ENCODE measurements at regions not wholly inside any gene's neighbourhood (a gene's known extent, or its start where the extent isn't known, plus 50 kb on each side); places are given as distances from the start of the nearest gene placed in this dataset.
"Not testable (repeated sequence)": the region's sequence is repeated elsewhere in the genome, so short reads cannot be mapped to it uniquely, and the experiment has no call there.

DNA sequence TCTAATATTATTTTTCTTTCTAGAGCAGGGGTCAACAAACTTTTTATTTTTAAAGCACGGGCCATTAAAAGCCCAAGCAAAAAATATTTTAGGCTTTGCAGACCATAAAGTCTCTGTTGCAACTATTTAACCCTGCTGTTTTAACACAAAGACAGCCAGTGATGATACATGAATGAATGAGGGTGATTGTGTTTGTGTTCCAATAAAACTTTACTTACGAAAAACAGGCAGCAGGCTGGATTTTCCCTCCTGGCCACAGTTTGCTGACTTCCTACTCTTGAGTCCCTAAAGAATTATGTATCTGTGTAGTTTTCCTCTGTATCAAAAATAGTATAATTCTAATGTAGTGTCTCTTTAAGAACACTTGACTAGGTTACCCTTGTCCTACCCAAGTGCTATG is 402.0 kb downstream of the ADCYAP1 start:
- no peak for DNase-seq

DNA sequence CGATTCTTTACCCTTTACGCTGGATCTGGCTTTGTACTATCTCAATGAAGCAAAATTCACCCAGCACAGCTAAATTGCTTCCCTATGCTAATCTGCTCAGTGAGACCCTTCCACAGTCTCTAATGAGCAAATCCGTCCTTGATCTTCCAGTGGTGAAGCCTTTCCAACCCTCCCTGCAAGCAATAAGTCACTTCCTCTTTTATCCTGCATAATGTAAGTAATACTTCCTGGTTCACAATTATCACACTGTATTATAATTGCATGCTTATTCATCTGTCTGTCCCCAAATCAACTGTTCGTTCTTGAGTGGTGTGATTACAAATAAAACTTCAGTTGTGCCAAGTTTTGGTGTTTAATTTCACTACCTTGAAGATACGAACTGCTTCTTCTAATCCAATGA is 404.0 kb downstream of the ADCYAP1 start:
- no peak for DNase-seq

DNA sequence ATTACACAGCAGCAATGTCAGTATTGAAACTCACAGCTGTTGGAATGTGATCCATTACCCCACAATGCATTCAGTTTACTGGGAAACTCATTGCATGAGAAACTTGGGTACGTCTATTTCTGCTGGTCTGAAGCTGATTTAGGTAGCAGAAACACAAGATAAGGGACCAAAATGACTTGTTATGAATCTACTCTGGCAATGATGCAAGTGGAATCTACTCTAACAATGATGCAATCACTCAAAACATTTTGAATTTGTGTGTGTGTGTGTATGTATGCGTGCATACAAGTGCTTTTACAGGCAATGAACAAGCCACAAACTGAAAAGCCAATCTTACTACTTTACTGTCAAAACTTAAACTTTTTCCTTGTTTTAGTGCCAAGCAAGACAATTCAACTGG is 406.7 kb downstream of the ADCYAP1 start:
- no peak for DNase-seq

DNA sequence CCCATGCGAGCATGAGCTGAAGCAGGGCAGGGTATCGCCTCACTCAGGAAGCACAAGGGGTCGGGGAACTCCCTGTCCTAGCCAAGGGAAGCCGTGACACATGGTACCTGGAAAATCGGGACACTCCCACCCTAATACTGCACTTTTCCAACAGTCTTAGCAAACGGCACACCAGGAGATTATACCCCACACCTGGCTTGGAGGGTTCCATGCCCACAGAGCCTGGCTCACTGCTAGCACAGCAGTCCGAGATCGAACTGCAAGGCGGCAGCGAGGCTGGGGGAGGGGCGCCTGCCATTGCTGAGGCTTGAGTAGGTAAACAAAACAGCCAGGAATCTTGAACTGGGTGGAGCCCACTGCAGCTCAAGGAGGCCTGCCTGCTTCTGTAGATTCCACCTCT is 430.7 kb downstream of the ADCYAP1 start:
- DNase-seq, result not testable (repeated sequence)

DNA sequence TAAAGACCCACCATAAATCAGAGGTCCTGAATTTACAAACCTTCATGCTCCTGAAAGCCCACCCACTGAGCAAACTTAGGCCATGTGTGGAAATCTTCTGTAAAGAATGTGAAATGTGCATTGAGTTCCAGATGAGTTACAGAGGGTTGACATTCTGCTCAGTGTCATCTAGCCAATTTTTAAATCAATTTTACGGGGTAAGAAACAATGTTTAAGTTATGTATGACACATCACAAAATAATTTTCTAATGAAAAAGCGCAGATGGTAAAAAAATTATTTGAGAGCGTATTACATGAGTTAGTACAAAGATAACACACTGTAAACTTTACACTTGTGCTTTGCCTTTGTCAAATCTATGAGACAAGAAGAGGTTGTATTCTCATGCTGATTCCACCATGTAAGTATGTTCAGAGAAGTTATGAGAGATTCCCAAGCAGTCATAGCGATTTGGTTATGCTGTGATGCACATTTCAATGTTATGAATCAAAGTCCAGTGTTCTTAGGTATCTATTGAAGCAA is 446.3 kb downstream of the ADCYAP1 start:
- DNase-seq, result no peak

DNA sequence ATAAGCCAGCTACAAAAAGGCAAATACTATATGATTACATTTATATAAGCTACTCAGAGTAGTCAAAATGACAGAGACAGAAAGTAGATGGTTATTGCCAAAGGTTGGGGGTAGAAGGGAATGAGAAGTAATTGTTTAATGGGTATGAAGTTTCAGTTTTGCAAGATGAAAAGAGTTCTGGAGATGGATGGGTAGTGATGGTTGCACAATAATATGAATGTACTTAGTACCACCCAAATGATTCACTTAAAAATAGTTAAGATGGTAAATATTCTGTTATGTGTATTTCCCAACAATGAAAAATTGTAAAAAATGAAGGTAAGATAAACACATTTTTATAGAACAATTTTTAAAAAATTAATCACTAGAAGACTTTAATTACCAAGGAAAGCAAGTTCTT is 448.4 kb downstream of the ADCYAP1 start:
- DNase-seq, result no peak

DNA sequence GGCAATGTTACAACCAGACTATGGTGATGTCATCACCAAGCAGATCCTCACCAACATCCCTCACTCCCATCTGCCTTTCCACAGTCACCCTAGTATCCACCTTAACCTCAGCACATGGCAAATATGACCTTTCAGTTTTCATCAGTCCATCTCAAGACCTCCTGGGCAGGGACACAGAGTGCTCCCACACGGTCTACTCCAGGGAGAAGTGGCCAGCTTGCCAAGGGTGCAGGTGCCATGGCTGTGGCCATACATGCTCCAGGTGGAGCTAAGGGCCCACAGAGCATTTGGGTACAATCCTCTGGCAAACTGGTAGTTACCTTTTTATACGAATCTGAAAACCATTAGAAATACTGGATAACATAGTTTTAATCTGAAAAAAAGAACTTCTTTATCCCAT is 453.1 kb downstream of the ADCYAP1 start:
- DNase-seq, result no peak

DNA sequence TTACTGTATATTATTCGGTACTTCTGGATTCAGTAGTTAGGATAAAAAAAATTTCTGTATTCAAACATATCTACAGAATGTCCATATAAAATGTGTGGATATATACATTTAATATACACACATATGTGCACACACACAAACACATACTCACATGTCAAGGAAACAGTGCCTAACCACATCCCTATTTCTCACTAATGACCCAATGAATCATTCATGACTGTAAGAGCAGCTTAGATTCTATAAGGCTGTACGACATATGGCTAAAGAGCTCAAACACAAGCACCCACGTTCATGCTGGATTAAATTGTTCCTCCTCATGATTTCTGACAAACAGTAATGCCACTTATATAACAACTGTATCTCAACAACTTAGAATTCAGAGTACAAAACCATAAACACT is 457.3 kb downstream of the ADCYAP1 start:
- no peak for DNase-seq

DNA sequence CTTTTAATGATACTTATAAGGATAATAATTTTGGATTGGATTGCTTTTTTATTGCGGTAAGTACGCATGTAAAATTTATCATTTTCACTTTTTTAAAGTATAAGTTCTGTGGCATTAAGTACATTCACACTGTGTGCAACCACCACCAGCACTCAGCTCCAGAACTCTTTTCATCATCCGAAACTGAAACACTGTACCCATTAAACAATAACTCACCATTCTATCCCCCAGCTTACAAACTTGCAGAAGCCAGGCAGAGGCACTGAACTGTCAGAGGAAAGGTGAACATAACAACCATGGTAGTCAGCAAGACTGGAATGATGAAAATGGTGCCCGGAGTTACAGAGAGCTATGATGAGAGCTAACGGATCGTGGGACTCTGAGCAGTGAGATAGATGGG is 465.9 kb downstream of the ADCYAP1 start:
- no peak for DNase-seq

DNA sequence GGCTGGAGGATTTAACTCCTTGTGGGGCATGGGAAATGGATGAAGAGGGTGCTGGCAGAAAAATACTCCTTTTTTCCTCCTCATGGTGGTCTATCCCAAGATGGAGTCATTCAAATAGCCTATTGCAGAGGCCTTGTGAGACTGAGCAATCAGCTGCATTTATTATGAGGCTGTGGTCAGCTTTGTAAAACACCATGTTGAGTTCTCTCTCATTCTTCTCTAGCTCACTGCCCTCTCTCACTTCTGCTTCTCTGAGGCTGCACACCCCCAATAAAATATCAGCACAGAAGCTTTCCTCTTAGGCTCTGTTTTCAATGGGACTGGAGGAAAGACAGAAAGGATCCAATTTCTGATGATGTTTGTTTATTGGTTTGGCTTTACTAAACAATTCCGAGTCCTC is 467.1 kb downstream of the ADCYAP1 start:
- no peak for DNase-seq

DNA sequence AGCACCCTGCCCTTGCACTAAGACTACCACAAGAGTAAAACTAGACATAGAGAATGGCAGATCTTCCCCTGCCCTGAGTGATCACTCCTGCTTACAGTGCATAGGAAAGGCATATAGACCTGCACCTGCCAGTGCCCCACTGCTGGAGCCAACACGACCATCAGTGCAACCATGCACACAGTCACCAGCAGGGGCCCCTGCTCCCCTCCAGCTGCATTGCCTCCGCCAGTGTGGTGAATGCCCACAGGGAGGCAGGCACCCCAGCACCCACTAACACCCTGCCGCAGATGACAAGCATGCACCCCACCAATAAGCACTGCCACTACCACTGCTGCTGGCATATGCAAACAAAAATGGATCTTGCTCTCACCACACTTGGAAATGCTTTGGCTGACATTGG is 478.8 kb downstream of the ADCYAP1 start:
- DNase-seq, result no peak

DNA sequence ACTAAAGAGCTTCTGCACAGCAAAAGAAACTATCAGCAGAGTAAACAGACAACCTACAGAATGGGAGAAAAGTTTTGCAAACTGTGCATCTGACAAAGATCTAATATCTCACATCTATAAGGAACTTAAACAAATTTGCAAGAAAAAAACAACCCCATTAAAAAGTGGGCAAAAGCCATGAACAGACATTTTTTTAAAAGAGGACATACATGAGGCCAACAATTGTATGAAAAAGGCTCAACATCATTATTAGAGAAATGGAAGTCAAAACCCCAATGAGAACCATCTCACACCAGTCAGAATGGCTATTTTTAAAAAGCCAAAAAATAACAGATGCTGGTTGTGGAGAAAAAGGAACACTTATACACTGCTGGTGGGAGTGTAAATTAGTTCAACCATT is 483.8 kb downstream of the ADCYAP1 start:
- not testable (repeated sequence) for DNase-seq

DNA sequence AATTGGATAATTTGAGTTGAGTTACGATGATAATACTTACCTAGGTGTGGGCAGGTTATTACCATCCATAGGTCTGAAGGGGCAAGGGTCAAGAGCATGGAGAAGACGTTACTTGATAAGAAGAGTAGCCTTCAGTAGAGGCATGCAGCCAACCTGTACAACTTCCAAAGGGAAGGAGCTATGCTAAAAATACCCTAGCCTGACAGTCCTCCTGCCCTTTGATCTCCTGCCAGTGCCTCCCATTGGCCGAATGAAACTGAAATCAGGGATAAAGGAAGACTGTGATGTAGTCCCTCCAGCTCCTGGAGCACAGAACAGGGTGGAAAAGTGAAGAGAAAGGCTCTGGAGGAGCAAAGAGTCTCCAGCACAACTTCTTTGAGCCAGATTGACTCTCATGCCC is 487.4 kb downstream of the ADCYAP1 start:
- DNase-seq, result no peak

DNA sequence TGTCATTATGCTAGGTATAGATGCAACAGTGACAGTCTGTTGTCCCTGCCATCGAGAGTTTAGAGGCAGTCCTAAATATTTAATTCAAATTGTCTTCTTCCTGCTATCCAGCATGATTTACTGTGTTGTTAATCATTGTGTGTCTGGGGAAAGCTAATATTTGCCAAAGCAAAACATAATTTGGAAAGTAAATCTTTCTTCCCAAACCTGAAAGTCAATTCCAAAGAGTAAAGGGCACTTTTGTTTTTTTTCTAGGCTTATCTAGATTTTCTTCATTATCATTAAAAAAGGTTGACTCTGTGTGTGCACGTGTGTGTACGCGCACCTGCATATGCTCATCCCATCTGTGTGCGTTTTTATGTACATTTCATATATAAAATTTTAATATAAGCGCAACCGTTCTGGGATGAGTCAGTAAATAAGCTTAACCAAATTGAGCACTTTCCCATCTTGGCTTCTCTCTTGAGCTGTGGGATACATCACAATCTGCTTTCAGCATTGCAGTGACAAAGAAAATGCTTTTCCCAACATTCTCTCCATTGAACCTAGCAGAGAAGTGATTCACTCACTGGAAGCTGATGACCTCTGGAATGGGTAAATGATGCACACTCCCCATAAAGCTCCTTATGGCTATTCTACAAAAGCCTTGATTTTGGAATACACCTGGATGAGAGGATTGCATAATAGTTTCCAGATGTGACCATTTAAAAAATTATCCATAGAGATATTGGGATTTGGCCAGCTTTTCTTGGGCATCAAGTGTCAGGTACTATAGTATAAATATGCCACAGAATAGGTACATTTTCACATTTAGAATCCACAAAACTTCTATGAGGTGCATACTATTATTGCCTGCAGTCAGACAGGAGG is 488.4 kb downstream of the ADCYAP1 start:
- no peak for DNase-seq

DNA sequence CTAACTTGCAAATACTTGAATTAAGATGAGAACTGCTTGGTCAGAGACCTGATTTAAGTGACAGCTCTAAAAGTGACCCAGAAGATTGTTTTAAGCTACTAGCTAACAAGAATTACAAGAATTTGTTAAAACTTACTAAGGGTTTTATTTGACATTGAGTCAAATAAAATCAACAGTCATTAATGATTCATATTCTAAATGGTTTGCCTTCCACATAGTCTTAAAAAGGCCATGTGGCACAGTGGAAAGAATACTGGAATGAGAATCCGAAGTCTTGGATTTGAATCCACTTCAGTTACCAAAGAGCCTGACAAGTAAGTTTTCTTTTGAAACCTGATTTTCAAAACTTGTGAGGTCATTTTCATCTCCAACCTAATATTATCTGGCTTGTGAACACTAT is 489.3 kb downstream of the ADCYAP1 start:
- DNase-seq, result no peak

DNA sequence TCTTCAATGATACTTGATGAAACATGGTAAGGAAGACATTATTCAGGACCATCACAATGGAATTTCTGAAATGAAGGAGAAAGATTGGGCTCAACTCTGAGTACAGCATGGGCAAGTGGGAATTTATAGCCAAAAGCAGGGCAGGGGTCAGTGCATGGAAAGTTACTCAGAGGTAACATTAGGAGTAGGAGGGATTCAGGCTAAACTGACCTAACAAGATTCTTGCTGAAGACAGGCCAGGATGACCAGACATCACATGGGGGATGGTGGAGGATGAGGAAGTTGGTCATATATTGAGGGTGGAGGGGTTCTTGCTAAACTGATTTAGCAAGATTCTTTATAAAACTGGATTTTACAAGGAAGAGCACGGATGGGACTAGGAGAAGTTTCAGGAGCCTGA is 489.8 kb downstream of the ADCYAP1 start:
- DNase-seq, result no peak

DNA sequence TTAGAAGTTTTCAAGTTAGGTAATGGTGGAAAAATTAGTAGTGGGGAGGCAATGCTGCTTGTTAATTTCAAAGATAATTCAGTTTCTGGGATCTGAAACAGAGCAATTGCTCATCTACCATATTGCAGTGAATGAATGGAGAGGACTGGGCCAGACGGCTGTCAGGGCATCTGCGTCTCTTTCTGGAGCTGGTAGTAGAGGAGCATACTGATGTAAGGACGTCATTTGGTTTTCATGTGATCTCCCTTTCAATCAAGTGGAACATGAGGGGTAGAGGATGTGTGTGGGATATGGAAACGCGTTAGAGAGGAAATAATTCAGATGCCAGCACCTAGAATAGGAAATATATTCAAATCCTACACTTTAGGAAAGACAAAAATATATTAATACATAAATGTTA is 490.3 kb downstream of the ADCYAP1 start:
- no peak for DNase-seq

DNA sequence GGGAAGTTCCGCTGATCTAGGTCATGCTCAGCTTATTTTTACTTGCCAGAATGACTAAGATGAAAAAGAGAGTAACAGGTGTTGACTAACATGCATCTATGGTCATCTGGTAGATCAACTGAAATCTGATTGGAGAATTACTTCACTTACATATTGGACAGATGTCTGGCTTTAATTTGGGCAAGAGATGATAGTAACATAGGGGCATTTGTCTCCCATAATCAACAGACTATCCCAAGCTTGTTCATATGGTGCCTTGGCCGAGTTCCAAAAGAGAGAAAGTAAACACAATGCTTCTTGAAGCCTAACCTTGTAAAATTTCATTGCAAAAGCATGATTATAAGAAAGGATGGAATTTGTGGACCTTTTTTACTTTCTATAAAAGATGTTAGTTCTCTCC is 503.7 kb downstream of the ADCYAP1 start:
- no peak for DNase-seq

DNA sequence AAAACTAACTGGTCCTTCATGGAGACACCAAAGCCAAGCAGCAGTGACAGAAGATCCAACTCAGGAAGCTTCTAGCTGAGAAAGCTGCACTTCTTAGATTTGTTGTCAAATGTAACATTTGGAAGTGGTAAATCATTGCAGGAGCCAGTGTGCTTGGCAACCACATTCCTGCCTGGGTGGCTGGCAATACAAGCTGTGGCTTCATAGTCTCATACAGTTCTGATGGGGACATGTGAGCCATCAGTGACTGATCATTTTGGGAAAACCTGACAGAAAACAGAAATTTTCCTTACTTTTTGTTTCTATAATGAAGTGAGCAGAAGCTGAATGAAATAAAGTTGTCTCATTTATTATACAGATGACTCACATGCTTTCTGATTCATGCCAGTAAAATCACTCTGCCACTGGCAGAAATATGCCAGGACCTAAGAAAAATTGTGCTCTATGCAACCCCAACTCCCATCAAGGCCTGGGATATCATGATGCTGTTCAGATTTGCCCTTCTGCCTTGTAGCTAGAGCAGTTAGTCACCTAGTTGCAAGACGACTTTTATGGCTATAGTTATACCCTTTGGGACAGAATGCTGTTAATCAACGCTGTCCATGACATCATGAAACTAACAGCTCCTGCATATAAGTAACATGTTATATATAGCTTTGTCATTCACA is 508.1 kb downstream of the ADCYAP1 start:
- DNase-seq, result no peak

DNA sequence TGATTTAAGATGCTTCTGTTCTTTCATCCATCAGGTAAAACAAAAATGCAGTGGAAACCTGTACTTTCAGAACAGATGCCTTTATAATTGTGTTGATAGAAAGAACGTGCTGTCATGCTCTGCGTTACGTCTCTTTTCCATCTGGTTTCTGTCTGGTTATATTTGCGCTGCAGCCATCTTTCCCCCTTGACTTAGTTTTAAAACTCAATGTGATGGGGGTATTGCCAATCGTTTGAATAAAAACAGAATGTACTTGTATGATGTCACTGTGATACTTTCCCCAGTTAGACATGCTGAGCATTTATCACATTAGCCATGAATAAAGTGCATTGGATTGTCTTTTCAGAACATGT is 508.6 kb downstream of the ADCYAP1 start:
- no peak for DNase-seq

DNA sequence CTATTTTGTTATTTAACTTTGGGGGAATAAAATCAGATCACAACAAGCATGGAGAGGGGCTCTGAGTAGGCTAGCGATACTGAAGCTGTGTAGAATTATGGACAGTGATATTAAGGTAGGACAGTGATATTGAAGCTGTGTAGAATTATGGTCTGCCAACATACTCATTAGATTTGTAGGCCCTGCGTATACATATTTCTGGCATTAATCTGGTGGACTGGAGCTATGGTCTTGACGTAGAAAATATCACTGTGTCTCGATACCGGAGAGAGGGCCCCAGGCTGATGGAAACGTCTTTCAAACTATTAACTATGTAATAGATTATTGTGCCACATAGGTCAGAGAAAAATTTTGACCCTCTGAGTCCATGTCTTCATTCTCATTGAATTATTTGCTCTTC is 511.4 kb downstream of the ADCYAP1 start:
- DNase-seq, result no peak

DNA sequence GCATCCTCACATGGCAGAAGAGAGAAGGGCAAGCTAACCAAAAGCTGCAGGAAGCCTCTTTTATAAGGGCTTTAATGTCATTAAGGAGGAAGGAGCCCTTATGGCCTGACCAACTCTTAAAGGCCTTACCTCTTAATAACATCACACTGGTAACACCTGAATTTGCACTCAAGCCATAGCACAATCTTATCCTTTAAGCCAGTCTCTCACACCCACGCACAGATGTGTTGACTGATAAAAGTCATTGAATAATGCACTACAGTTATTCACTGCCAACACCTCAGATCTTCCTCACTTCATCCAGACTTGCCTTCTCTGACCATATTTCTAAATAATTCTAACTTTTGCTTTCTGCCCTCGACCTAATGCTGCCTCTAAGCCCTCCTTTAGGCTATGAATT is 516.8 kb downstream of the ADCYAP1 start:
- DNase-seq, result no peak

DNA sequence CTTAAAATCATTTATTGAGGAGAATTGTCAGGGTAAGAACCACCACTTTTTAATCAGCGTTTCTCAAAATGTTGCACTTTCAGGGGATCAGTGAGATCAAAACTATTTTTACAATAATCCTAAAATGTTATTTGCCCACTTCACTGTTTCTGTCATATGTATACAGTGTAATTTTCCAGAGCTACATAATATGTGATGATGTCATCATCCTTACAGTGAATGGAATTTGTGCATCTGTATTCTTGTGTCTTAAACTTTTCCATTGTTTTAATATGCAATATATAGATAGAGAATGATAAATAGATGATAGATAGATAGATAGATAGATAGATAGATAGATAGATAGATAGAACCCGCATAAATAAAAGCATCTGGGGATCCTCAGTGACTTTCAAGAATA is 518.0 kb downstream of the ADCYAP1 start:
- DNase-seq, result no peak

DNA sequence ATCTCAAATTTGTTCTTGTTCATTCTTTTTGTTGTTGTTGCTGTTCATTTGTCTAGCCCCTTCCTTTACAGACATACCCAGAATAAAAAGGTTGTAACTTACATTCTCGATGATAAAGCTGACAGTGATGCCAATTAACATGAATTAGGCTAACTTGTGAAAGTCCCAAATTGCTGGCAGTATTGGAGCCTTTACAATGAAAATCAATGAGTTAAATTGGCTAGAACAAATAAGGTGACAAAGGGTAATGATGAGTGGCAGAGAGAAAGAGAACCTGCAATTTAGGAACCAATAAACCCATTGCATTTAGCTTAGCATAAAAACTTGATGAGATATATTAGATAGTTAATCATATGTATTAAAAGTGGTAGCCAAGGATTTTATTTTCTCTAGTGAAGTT is 521.0 kb downstream of the ADCYAP1 start:
- no peak for DNase-seq

DNA sequence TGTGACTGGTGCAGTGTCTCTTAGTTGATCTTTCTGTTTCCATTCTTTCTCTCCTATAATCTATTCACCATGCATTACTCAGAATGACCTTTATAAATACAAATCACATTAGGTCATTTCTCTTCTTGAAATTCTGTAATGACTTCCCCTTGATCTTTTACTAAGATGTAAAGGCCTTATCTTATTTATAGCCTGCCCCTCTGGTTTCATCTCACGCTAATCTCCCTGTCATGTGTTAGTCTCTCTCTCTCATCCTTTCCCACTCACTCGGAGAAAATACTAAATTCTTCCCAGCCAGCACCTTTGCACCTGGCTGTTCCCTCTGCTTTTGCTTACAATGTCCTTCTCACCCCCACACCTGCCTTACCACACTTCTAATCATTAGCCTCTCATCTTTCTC is 530.8 kb downstream of the ADCYAP1 start:
- no peak for DNase-seq
